ENCODE measurements at regions not wholly inside any gene's neighbourhood (a gene's known extent, or its start where the extent isn't known, plus 50 kb on each side); places are given as distances from the start of the nearest gene placed in this dataset.

DNA sequence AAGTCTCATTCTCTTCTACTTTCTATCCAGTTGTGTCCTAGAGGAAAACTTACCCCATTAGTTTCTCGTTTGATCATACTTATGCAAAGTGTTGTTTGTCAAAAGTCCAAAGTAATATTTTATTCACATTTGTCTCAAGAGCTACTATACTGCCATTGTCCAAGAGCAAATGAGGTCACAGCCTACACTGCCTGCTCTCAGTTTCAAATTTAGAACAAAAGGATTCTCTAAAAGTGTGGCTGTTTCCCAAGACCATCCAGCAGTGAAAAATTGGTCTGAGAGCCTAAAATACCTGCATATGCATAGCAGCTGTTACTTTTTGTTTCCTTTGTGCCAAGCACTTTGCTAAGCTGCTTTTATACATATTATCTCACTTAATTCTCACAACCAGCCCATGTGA is 439.5 kb upstream of the NFE2L3 start:
- Histone ChIP-seq H3K9me3 (no peaks in the 10 kb centered on the region), H3K27ac (no peak overlapping the region), H3K4me3 (no peak overlapping the region), H3K4me1 (no peaks in the 10 kb centered on the region), H3K36me3 (no peaks in the 10 kb centered on the region), H3K27me3 (no peaks in the 10 kb centered on the region)
- DNase-seq (no peak), ATAC-seq (no peak), FAIRE-seq (no peak)
- WGBS, 2 donors: 58 to 62% methylated on average over 1 of the region's 1 CpG
- intact Hi-C loops (cut with DNase I): no loop called here
- TF ChIP-seq, protein P1, sequence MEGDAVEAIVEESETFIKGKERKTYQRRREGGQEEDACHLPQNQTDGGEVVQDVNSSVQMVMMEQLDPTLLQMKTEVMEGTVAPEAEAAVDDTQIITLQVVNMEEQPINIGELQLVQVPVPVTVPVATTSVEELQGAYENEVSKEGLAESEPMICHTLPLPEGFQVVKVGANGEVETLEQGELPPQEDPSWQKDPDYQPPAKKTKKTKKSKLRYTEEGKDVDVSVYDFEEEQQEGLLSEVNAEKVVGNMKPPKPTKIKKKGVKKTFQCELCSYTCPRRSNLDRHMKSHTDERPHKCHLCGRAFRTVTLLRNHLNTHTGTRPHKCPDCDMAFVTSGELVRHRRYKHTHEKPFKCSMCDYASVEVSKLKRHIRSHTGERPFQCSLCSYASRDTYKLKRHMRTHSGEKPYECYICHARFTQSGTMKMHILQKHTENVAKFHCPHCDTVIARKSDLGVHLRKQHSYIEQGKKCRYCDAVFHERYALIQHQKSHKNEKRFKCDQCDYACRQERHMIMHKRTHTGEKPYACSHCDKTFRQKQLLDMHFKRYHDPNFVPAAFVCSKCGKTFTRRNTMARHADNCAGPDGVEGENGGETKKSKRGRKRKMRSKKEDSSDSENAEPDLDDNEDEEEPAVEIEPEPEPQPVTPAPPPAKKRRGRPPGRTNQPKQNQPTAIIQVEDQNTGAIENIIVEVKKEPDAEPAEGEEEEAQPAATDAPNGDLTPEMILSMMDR (IDR thresholded peaks at IDR 0.05): no peak

DNA sequence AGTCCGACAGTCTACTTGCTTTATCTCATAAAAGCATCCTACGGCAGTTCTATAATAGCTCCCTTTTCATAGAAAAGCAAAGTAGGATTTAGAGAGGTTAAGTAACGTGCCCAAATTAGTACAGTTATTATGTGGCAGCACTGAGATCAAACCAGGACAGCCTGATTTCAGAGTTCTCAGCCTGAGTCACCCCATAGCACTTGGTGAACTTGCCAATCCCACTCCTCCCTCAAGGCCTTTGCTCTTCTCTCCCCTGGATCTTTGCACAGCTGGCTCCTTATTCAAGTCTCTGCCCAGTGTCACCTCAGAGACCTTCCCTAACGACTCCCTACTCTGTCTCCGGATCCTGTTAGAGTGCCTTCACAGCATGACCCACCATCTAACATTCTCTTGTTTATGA is 438.0 kb upstream of the NFE2L3 start:
- no peak for ATAC-seq
- Histone ChIP-seq H3K36me3 (no peaks in the 10 kb centered on the region), H3K4me3 (no peak overlapping the region), H3K9me3 (no peaks in the 10 kb centered on the region), H3K27me3 (no peaks in the 10 kb centered on the region), H3K27ac (no peak overlapping the region), H3K4me1 (no peaks in the 10 kb centered on the region)
- intact Hi-C loops (cut with DNase I): no loop called here
- TF ChIP-seq, protein P1 (IDR thresholded peaks at IDR 0.05): no peak
- 77 to 83% methylated on average over 5 of the region's 5 CpGs for WGBS, 2 donors
- DNase-seq: no peak
- FAIRE-seq: no peak

DNA sequence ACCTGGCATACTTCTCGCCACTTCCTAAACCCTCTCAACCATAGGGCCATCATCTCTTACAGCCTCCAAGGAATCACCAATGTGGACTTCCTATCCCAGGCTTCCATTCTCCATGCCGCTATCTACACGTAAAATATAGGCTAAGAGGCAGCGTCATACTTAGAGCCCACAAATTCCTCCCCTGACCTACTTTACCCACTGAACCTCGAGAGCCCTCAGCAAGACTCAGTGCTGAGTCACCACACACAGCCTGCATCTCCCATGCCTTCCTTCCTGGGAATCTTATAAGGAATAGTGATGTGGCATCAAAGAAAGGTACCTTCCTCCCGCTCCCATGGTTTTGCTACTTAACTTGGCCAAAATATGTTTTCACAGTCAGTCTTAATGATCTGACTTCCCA is 435.6 kb upstream of the NFE2L3 start:
- intact Hi-C loops (cut with DNase I): no loop called here
- Histone ChIP-seq H3K27ac (no peak overlapping the region), H3K9me3 (no peaks in the 10 kb centered on the region), H3K4me3 (no peak overlapping the region), H3K27me3 (no peaks in the 10 kb centered on the region), H3K36me3 (no peaks in the 10 kb centered on the region), H3K4me1 (no peaks in the 10 kb centered on the region)
- ATAC-seq (no peak), DNase-seq (no peak), FAIRE-seq (no peak)
- TF ChIP-seq, protein P1 (IDR thresholded peaks at IDR 0.05): no peak
- WGBS, 2 donors: 85 to 86% methylated on average over 6 of the region's 6 CpGs

DNA sequence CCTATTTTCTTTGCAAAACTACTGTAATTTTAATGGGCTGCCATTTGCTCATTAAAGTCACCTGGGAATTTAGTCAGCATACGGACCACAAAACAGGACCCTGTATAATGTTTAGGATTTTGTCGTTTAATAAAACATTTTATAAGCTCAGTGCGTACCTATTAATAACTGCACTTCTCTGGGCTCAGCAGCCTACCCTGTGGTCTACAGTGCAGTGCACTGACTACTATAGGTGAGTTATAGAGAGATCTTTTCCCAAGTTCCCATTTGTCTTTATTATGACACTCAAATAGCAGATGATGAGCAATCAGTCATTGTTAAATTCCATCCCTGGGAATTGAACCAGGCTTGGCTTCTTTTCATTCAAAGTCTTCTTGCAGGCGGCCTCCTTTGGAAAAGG is 433.4 kb upstream of the NFE2L3 start:
- Histone ChIP-seq H3K4me1 (no peaks in the 10 kb centered on the region), H3K4me3 (no peak overlapping the region), H3K27ac (no peak overlapping the region), H3K9me3 (no peaks in the 10 kb centered on the region), H3K27me3 (no peaks in the 10 kb centered on the region), H3K36me3 (no peaks in the 10 kb centered on the region)
- no peak for ATAC-seq
- intact Hi-C loops (cut with DNase I): no loop called here
- TF ChIP-seq, protein P1 (IDR thresholded peaks at IDR 0.05): no peak
- no peak for DNase-seq
- 83 to 85% methylated on average over 4 of the region's 4 CpGs for WGBS, 2 donors
- FAIRE-seq: no peak

DNA sequence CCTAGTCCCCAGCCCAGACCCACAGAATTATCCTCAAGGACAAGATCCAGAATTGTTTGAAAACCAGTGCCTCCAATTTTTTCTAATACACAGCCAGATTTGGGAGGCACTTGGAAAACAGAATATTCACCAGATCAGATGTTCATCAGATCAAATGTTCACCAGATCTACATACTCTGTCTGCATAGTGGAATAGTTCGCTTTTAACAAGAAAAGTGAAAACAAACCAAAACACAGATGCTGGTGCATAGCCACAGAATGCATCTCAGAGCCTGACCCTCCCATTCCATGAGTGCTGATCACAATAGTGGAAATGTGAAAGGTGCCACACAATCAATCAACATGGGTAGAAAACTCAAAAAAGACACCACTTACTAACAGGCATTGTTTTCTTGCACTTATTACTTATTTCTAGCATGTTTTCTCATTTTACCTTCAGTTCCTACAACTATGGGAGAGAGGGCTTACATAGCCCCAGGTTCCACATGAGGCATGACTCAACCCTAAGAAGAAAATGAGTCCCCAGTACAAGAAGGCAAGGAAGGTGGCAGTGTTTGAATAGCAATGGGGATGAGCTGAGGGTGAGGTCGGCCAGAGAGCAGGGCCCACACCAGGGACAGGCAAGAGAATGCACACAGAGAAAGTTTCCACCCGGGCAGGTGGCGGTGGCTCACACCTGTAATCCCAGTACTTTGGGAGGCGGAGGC is 432.7 kb upstream of the NFE2L3 start:
- Histone ChIP-seq H3K36me3 (no peaks in the 10 kb centered on the region), H3K9me3 (no peaks in the 10 kb centered on the region), H3K27me3 (no peaks in the 10 kb centered on the region), H3K4me3 (no peak overlapping the region), H3K27ac (no peak overlapping the region), H3K4me1 (no peaks in the 10 kb centered on the region)
- TF ChIP-seq, protein P1 (IDR thresholded peaks at IDR 0.05): no peak
- intact Hi-C loops (cut with DNase I): no loop called here
- DNase-seq (no peak), FAIRE-seq (no peak), ATAC-seq (no peak)
- 89 to 92% methylated on average over 5 of the region's 5 CpGs for WGBS, 2 donors
